ENCODE measurements at regions not wholly inside any gene's neighbourhood (a gene's known extent, or its start where the extent isn't known, plus 50 kb on each side); places are given as distances from the start of the nearest gene placed in this dataset.

GRCh38 chr3:106229495-106230278, 360.9 kb upstream of the CBLB start:
- DNase-seq: no peak

- no peak for DNase-seq
Observed at GRCh38 chr3:106231086-106231485, 362.3 kb upstream of the CBLB start.

GRCh38 chr3:106232956-106233355, 364.1 kb upstream of the CBLB start:
- DNase-seq: no peak

DNA sequence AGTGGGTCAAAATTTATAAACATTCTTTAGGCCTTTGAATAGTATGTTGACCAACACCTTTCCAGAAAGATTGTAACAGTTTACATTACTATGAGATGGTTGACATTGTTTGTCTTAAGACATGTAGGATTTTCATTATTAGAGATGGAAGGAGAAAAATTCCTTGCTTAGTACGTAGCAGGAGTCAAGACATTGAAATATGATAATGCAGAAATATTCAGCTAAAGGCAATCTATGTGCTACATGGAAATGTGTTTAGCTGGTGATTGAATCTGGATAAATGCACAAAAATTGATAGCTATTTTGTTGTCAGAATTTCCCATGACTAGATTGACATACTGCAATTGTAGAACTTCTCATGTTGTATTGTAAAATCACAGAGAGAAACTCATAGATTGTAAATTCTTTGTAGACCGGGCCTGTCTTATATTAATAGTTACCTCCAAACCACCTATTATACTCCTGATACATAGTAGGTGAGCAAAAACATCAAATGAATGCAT, 370.4 kb upstream of the CBLB start:
- no peak for DNase-seq

GRCh38 chr3:106241593-106241992, 372.8 kb upstream of the CBLB start:
- no peak for DNase-seq

GRCh38 chr3:106242781-106243180, 374.0 kb upstream of the CBLB start:
- DNase-seq: no peak

DNA sequence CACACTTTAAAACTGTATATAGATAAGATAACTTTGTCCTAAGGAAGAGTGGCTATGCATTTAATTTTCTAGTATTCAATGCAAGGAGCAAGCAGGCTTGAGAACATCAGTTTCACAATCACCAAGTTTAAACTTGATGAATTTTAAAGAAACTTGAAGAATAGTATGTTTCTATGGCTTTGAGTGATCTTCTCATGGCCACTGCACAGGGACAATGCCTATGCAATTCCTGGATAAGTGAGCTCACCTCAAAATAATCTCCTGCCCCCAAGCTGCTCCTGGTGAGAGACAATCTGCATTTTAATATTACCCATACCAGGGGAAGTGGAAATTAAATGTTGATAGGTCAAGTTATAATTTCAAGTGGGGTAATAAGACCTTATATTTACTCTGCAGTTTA, 376.6 kb upstream of the CBLB start:
- no peak for DNase-seq

DNA sequence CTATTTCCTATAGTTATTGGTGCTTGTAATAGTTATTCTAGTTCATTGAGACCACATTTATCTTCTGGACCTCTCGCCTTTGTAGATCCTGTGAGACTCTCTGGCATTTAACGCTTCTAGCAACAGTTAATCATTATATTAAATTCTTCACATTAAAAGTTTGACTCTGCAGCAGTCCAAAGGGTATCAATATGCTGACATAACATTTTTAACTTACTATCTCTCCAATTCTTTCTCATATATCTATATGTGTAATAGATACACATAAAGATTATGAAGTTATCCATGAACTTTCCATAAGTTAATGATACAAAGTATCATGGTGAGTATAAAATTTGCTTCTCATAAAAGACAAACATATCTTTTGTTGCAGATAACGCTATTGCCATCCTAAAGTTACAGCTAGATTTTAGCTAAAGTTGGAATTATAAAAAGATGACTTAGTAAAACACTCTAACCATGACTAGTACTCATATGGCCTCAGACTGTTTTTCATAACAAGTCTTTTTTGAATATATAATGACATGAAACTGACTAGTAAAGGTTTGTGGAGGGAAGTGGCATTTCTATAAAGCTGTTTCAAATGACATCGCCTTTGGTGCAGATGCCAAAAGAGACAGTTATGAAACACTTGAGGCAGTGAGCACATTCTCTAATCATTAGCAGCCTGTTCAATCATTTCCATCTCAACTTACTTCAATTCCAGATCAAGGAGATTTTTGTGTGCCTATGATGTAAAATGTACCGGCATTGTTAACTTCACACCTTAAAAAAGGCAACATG, 379.3 kb upstream of the CBLB start:
- DNase-seq: no peak

- DNase-seq: no peak
Observed at GRCh38 chr3:106249159-106249558, 380.3 kb upstream of the CBLB start.

DNA sequence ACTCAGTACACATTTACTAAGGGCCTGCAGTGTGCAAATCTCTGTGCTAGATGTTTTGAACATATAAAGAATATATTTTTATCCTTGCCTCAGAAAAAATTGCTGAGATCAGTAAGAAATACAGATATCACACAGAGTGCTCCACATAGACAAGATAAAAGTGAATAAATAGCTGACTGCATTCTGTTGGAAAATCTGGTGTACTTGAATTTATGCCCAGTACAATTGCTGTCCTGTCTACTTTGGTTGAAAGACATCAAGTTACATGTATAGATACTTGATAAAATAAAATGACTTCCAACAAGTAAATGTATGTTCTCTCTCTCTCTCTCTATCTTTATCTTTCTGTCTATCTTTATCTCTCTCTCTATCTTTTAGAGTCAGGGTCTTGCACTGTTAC, 381.2 kb upstream of the CBLB start:
- no peak for DNase-seq

- no peak for DNase-seq
Observed at GRCh38 chr3:106251160-106251892, 382.5 kb upstream of the CBLB start.

- no peak for DNase-seq
Observed at GRCh38 chr3:106255870-106256248, 387.0 kb upstream of the CBLB start.

DNA sequence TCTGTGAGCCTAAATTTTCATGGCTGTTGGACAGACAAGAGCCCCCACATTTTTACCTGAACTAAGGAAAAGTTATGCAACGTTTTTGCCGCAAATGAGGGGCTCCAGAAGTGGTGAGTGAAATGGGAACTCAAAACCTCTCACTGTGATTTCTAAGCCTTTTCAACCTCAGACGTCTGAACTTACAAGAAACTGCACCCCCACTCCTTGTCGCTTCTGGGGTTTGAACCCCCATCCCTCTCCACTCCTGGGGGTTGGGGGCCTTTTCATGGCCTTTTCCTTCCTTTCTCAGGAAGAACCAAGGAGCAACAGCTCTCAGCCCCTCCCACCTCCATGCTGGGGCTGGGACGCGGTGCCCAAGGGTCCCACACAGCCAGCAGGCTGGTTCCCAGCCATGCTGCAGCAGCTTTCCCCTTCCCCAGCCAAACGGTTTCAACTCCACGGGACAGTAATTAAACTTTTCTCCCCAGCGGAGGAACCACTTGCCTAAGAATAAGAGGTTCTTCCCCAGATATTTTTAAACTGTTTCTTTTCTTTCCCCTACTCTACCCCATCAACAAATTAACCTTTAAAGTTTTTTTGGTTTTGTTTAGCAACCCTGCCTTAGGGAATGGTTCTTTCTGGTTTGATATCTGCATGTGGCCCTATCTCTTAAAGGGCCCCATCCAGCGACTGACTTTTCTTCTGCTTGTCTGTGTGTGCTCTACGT, 387.6 kb upstream of the CBLB start:
- DNase-seq: no peak

GRCh38 chr3:106257172-106257571, 388.4 kb upstream of the CBLB start:
- no peak for DNase-seq

DNA sequence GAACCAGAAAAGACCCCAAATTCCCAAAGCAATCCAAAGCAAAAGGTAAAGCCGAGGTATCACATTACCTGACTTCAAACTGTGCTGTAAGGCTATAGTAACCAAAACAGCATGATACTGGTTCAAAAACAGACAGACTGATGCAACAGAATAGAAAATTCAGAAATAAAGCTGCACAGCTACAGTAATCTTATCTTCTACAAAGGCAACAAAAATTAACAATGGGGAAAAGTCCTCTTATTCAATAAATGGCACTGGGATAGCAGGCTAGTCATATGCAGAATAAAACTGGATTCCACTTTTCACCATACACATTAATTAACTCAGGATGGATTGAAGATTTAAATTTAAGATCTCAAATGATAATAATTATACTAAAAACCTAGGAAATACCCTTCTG, 392.6 kb upstream of the CBLB start:
- no peak for DNase-seq

GRCh38 chr3:106261915-106262683, 393.3 kb upstream of the CBLB start:
- DNase-seq: no peak

GRCh38 chr3:106263011-106263410, 394.2 kb upstream of the CBLB start:
- DNase-seq: no peak

DNA sequence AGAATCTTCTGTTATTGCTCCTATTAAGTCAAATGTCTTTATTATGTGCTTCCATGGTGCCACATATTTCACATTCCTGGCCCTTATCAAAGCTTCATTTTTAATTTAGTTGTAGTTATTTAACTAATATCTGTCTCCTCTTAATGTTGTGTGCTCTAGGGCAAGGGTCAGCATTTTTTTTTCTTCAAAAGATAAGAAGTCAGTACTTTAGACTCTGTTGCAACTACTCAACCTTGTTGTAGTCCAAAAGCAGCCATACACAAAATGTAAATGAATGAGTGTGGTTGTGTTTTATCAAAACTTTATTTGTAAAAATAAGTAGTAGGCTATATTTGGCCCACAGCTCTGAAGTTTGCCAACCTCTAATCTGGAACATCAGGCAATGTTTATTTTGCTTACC, 394.7 kb upstream of the CBLB start:
- DNase-seq: no peak

- DNase-seq: no peak
Observed at GRCh38 chr3:106265704-106266103, 396.9 kb upstream of the CBLB start.

DNA sequence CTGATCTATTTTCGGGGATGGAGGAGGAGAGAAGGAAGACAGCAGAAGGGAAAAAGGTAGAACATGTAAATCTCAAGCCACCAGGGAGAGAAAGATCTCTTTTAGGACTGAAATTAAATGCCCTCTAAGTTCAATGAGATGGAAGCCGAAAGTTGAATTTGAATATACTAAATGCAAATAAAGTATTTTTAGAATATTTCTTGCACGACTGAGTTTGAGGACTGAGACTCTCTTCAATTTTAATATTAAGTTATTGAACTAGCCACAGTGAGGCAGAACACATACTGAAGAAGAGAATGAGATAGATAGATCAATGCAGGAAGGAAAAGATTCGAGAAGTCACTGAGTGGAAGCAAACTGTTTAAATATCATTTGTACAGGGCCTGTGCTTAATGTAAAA, 399.9 kb upstream of the CBLB start:
- no peak for DNase-seq

DNA sequence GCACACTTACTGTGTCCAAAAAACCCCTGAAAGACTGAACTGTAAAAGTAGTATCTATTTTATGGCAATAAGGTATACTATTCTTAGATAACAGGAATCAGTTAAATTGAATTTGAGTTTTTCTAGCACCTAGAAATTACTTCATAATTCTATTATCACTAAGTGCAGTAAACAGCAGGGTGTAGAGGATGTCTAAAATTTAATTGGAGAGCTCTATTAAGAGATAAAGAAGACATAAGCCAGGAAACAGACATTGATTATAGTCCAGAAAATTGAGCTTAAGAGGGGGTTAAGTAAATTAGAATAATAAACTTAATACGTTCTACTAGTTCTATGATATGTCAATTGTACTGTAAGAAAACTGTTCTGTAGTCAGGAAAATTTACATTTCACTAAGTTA, 403.5 kb upstream of the CBLB start:
- DNase-seq: no peak

- no peak for DNase-seq
Observed at GRCh38 chr3:106275592-106275991, 406.8 kb upstream of the CBLB start.
